ENCODE measurements at regions not wholly inside any gene's neighbourhood (a gene's known extent, or its start where the extent isn't known, plus 50 kb on each side); places are given as distances from the start of the nearest gene placed in this dataset.

GRCh38 chr12:33588725-33589405 is 149.2 kb upstream of the SYT10 start:
- Histone ChIP-seq H3K27me3 (no peaks in the 10 kb centered on the region), H3K4me1 (no peaks in the 10 kb centered on the region), H3K4me3 (no peak overlapping the region), H3K9ac (no peak overlapping the region), H3K4me2 (no peak overlapping the region), H3K9me3 (no peaks in the 10 kb centered on the region), H3K36me3 (no peaks in the 10 kb centered on the region), H4K20me1 (no peaks in the 10 kb centered on the region), H3K27ac (no peak overlapping the region)
- no peak for TF ChIP-seq Cebpa-rat (IDR thresholded peaks at IDR 0.05)

GRCh38 chr12:33589576-33590114 is 150.0 kb upstream of the SYT10 start:
- no peaks in the 10 kb centered on the region for H4K20me1 ChIP-seq
- H3K4me1 ChIP-seq = no peaks in the 10 kb centered on the region
- no peak overlapping the region for H3K4me3 ChIP-seq
- H3K9me3 ChIP-seq = no peaks in the 10 kb centered on the region
- H3K27ac ChIP-seq = no peak overlapping the region
- no peaks in the 10 kb centered on the region for H3K36me3 ChIP-seq
- no peak for TF ChIP-seq Cebpa-rat (IDR thresholded peaks at IDR 0.05)
- H3K27me3 ChIP-seq = no peaks in the 10 kb centered on the region
- H3K9ac ChIP-seq = no peak overlapping the region
- H3K4me2 ChIP-seq = no peak overlapping the region

- H3K9me3 ChIP-seq = no peaks in the 10 kb centered on the region
- TF ChIP-seq Cebpa-rat (IDR thresholded peaks at IDR 0.05) = no peak
- H3K36me3 ChIP-seq = no peaks in the 10 kb centered on the region
Observed at GRCh38 chr12:33593753-33594152, 154.1 kb upstream of the SYT10 start.

GRCh38 chr12:33596061-33596460 is 156.4 kb upstream of the SYT10 start:
- TF ChIP-seq Cebpa-rat (IDR thresholded peaks at IDR 0.05) = no peak
- Histone ChIP-seq H3K36me3 (no peaks in the 10 kb centered on the region), H3K4me3 (no peak overlapping the region), H3K4me1 (no peaks in the 10 kb centered on the region), H3K9ac (no peak overlapping the region), H3K4me2 (no peak overlapping the region), H3K27me3 (no peaks in the 10 kb centered on the region), H3K9me3 (no peaks in the 10 kb centered on the region), H3K27ac (no peak overlapping the region), H4K20me1 (no peaks in the 10 kb centered on the region)

More at GRCh38 chr12:33593753-33594152, 154.1 kb upstream of the SYT10 start:
- H4K20me1 ChIP-seq = no peaks in the 10 kb centered on the region
- H3K4me2 ChIP-seq = no peak overlapping the region
- no peaks in the 10 kb centered on the region for H3K4me1 ChIP-seq
- no peak overlapping the region for H3K27ac ChIP-seq
- H3K4me3 ChIP-seq = no peak overlapping the region
- H3K9ac ChIP-seq = no peak overlapping the region
- H3K27me3 ChIP-seq = no peaks in the 10 kb centered on the region

- TF ChIP-seq Cebpa-rat (IDR thresholded peaks at IDR 0.05) = no peak
- Histone ChIP-seq H3K9me3 (no peaks in the 10 kb centered on the region), H3K4me1 (no peaks in the 10 kb centered on the region), H3K9ac (no peak overlapping the region), H3K4me3 (no peak overlapping the region), H3K27me3 (no peaks in the 10 kb centered on the region), H3K36me3 (no peaks in the 10 kb centered on the region), H3K4me2 (no peak overlapping the region), H3K27ac (no peak overlapping the region), H4K20me1 (no peaks in the 10 kb centered on the region)
Observed at GRCh38 chr12:33596814-33597213, 157.2 kb upstream of the SYT10 start.

GRCh38 chr12:33602515-33602914 is 162.9 kb upstream of the SYT10 start:
- Histone ChIP-seq H3K9ac (no peak overlapping the region), H3K4me1 (no peaks in the 10 kb centered on the region), H3K27me3 (no peaks in the 10 kb centered on the region), H3K4me3 (no peak overlapping the region), H4K20me1 (no peaks in the 10 kb centered on the region), H3K4me2 (no peak overlapping the region), H3K9me3 (no peaks in the 10 kb centered on the region), H3K36me3 (no peaks in the 10 kb centered on the region), H3K27ac (no peak overlapping the region)
- no peak for TF ChIP-seq Cebpa-rat (IDR thresholded peaks at IDR 0.05)

GRCh38 chr12:33605757-33606156 is 166.1 kb upstream of the SYT10 start:
- no peak overlapping the region for H3K4me2 ChIP-seq
- H3K36me3 ChIP-seq = no peaks in the 10 kb centered on the region
- no peak overlapping the region for H3K4me3 ChIP-seq
- H3K4me1 ChIP-seq = no peaks in the 10 kb centered on the region
- H3K9me3 ChIP-seq = no peaks in the 10 kb centered on the region; the same call in 1 of the 2 replicates
- H4K20me1 ChIP-seq = no peaks in the 10 kb centered on the region
- no peaks in the 10 kb centered on the region for H3K27me3 ChIP-seq
- no peak overlapping the region for H3K9ac ChIP-seq
- TF ChIP-seq Cebpa-rat (IDR thresholded peaks at IDR 0.05) = no peak
- no peak overlapping the region for H3K27ac ChIP-seq

GRCh38 chr12:33609910-33610309 is 170.3 kb upstream of the SYT10 start:
- H4K20me1 ChIP-seq = no peaks in the 10 kb centered on the region
- H3K9ac ChIP-seq = no peak overlapping the region
- H3K27ac ChIP-seq = no peak overlapping the region
- no peak overlapping the region for H3K4me2 ChIP-seq
- no peaks in the 10 kb centered on the region for H3K36me3 ChIP-seq
- H3K9me3 ChIP-seq = no peaks in the 10 kb centered on the region; the same call in 1 of the 2 replicates
- no peak for TF ChIP-seq Cebpa-rat (IDR thresholded peaks at IDR 0.05)
- H3K4me1 ChIP-seq = no peaks in the 10 kb centered on the region
- no peaks in the 10 kb centered on the region for H3K27me3 ChIP-seq
- H3K4me3 ChIP-seq = no peak overlapping the region

- peaks cover 15% of the 10 kb centered on the region for H3K9me3 ChIP-seq
- no peaks in the 10 kb centered on the region for H3K27me3 ChIP-seq
- no peak overlapping the region for H3K4me2 ChIP-seq
- H4K20me1 ChIP-seq = no peaks in the 10 kb centered on the region
- no peak overlapping the region for H3K9ac ChIP-seq
- no peak overlapping the region for H3K4me3 ChIP-seq
- TF ChIP-seq Cebpa-rat (IDR thresholded peaks at IDR 0.05) = no peak
- no peak overlapping the region for H3K27ac ChIP-seq
- H3K4me1 ChIP-seq = no peaks in the 10 kb centered on the region
- H3K36me3 ChIP-seq = no peaks in the 10 kb centered on the region
Observed at GRCh38 chr12:33614630-33615029, 175.0 kb upstream of the SYT10 start.

GRCh38 chr12:33617218-33617617 is 177.6 kb upstream of the SYT10 start:
- Histone ChIP-seq H3K4me2 (no peak overlapping the region), H3K9me3 (peaks cover 15% of the 10 kb centered on the region)
- TF ChIP-seq Cebpa-rat (IDR thresholded peaks at IDR 0.05) = no peak

More at GRCh38 chr12:33617218-33617617, 177.6 kb upstream of the SYT10 start:
- Histone ChIP-seq H3K36me3 (no peaks in the 10 kb centered on the region), H3K4me3 (no peak overlapping the region), H3K4me1 (no peaks in the 10 kb centered on the region), H3K27me3 (no peaks in the 10 kb centered on the region), H3K9ac (no peak overlapping the region), H3K27ac (no peak overlapping the region), H4K20me1 (no peaks in the 10 kb centered on the region)
